Mucosa of stomach (tissue), 1 donor: ENCODE measurements at regions not wholly inside any gene's neighbourhood (a gene's known extent, or its start where the extent isn't known, plus 50 kb on each side); places are given as distances from the start of the nearest gene placed in this dataset.

ENCODE experiments used
- H3K27me3 ChIP-seq: one replicate; pipeline ENCODE4 v1.7.0; 2013; ENCODE audit warnings: mild to moderate bottlenecking, low read length; ENCODE audit not compliant: control insufficient read depth, insufficient read depth
- H3K36me3 ChIP-seq: one replicate; pipeline ENCODE4 v1.7.0; 2013; ENCODE audit warnings: low read length; ENCODE audit not compliant: control insufficient read depth, insufficient read depth
- H3K4me1 ChIP-seq: one replicate; pipeline ENCODE4 v1.7.0; 2013; ENCODE audit warnings: mild to moderate bottlenecking, low read length; ENCODE audit not compliant: control insufficient read depth, insufficient read depth
- H3K4me3 ChIP-seq: one replicate; pipeline ENCODE4 v1.7.0; 2013; ENCODE audit warnings: low read length
- H3K9ac ChIP-seq: one replicate; pipeline ENCODE4 v1.7.0; 2013; ENCODE audit warnings: mild to moderate bottlenecking, low read length, moderate library complexity
- H3K9me3 ChIP-seq: one replicate; pipeline ENCODE4 v1.7.0; 2013; ENCODE audit warnings: mild to moderate bottlenecking, low read length, moderate library complexity; ENCODE audit not compliant: control insufficient read depth
- donor health status: Pancreatic carcinoma.

DNA sequence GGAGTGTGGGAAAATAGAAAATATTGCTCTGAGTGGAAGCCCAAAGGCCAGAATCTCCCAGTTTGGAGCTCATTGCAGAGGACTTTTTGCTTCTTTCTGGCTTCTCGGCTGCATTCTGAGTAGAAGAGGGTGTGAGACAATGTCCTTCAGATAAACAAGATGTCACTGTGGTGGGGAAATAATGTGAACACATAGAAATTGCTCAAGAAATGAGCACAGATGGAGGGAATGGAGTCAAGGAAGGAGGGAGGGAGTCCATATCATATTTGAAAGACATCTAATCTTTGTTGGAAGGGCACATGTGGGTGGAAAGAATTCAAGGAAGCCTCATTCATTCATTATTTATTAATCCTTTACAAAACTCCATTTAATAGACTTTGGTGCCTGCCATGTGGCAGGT is 145.3 kb downstream of the FAM43A start:
- H3K27me3 ChIP-seq, result no peaks in the 10 kb centered on the region
- no peaks in the 10 kb centered on the region for H3K36me3 ChIP-seq
- no peaks in the 10 kb centered on the region for H3K9me3 ChIP-seq
- no peaks in the 10 kb centered on the region for H3K4me1 ChIP-seq
- H3K4me3 ChIP-seq, result no peak overlapping the region
- H3K9ac ChIP-seq, result no peak overlapping the region

DNA sequence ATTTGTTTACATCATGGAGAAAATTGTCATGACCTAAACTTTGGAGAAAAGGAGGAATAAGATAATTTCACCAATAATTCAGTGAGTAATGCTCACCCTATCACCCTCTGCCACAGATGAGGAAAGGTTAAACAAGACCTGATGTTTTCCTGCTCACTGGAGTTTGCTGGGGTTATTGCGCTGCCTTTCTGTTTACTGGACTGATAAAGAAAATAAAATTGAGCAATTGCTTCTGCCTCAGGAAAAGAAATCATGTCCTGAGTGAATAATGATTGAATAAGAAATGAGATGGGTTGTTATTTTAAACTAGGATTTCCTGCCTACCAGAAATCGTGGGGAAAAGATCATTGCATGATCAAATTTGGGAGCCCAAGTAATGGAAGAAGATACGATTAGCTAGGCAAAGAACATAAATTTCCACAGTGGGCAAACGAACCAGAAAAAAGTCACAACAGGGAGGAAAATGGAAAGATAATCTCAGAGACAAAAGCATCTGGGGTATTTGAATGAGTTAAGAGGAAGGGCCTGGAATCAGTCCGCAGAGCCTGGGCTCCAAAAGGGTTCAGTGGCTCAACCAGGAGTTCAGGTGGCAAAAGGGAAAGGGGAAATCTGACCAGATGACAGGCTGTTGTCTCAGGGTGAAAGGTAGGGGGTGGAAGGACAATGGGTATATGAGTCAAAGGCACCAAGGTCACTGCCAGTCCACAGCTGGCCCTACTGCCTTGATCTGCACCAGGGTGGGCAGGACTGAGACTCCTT is 146.8 kb downstream of the FAM43A start:
- Histone ChIP-seq H3K4me3 (no peak overlapping the region), H3K9ac (no peak overlapping the region), H3K27me3 (no peaks in the 10 kb centered on the region), H3K4me1 (no peaks in the 10 kb centered on the region), H3K36me3 (no peaks in the 10 kb centered on the region), H3K9me3 (no peaks in the 10 kb centered on the region)

DNA sequence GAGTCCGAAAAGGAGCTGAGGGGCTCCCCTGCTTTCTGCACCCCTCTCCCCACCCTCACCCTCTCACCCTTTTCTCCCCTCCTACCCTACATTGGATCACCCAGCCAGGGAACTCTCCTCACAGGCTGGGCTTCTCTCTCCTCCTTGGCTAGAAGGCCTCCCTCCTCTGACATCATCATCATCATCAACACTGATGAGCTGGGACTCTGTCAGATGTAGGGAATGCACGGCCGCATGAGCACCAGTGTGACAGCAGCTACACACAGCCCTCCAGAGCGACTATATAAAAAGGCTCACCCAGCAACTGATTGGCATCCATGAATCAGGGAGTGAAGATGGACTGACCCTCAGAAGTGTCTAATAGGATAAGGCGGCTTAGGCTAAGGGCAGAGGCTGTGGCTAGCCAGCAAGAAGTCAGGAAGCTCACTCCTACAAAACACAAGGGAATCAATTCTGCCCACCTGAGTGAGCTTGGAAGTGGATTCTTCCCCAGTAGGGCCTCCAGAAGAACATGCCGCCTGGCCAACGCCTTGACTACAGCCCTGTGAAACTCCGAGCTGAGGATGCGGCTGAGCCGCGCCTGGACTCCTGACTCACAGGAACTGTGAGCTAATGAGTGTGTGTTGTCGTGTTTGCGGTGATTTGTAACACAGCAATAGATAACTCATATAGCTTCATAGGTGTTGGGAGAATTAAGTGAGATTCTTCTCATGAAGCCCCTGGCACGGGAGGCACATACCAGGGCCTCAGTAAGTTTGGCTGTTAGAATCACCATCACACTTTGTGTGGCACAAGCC is 147.6 kb downstream of the FAM43A start:
- H3K36me3 ChIP-seq, result no peaks in the 10 kb centered on the region
- H3K27me3 ChIP-seq, result no peaks in the 10 kb centered on the region
- H3K4me1 ChIP-seq, result no peaks in the 10 kb centered on the region
- no peak overlapping the region for H3K4me3 ChIP-seq
- no peaks in the 10 kb centered on the region for H3K9me3 ChIP-seq
- no peak overlapping the region for H3K9ac ChIP-seq

DNA sequence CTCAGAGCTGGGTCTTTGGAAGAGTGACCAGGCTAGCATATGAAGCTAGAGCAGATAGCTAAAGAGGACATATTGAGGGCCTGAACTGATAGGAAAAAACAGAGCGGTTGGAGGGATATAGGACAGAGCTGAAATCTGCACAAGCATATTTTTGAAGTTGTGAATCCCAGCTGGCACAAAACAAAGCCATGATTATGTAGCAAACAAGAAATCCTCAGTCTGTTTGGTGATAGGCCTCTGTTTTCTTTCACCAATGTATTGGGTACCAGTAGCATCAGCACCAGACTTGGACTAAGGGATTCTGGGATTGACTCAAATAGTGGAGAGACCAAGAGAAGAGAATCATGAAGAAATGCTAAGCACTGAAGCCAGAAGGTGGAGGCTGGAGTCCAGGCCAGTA is 151.0 kb downstream of the FAM43A start:
- Histone ChIP-seq H3K36me3 (no peaks in the 10 kb centered on the region), H3K4me3 (no peak overlapping the region), H3K4me1 (peaks cover 6% of the 10 kb centered on the region), H3K9me3 (no peaks in the 10 kb centered on the region), H3K9ac (no peak overlapping the region), H3K27me3 (no peaks in the 10 kb centered on the region)

DNA sequence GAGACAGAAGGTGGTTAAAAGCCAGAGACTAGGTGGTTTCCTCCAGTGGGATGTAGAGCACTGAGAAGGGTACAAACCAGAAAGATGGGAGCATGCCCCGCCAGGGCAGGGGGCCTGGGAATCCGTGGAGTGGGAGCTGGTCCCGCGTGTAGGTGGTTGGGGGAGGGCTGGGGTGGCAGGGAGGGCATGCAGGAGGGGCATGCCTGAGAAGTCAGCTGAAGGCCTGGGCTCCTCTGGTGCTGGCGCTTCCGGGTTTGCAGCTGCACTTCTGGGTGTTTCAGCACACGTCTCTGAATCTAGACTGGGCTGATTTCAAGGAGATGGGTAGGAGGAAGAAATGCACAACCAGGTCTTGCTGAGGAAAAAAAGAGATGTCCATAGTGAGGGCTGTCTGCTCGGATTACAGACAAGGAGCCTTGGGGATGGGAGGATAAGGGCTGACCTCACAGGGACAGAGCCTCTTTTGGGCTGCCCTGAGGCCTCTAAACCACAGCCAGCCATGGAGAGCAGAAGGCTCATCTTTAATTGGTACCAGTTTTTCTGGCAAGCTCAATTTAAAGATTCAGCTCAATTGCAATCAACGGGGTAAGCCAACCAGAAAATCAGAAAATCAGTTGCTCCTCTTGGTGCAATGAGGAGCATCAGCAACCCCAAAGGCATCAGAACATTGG is 151.9 kb downstream of the FAM43A start:
- Histone ChIP-seq H3K9me3 (no peaks in the 10 kb centered on the region), H3K27me3 (no peaks in the 10 kb centered on the region), H3K4me1 (peaks cover 6% of the 10 kb centered on the region), H3K4me3 (no peak overlapping the region), H3K36me3 (no peaks in the 10 kb centered on the region), H3K9ac (no peak overlapping the region)

DNA sequence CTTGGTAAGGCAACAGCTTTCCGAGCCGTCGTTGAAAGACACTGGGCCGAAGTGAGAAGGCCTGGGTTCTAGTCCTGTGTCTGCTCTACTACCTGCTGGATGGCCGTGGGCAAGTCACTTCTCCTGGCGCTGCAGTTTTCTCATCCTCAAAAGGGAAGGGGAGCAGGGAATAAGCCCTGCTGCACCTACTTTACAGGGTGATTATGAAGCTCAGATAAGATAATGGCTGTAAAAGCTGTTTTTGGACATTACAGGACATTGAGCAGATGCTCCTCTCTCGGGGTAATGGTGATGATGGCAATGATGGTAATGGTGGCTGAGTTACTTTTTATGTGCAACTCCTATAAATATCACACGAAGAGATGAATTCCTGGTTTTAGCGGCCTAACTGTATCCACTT is 152.6 kb downstream of the FAM43A start:
- Histone ChIP-seq H3K9me3 (no peaks in the 10 kb centered on the region), H3K9ac (no peak overlapping the region), H3K36me3 (no peaks in the 10 kb centered on the region), H3K4me3 (no peak overlapping the region), H3K27me3 (no peaks in the 10 kb centered on the region), H3K4me1 (peaks cover 6% of the 10 kb centered on the region)

DNA sequence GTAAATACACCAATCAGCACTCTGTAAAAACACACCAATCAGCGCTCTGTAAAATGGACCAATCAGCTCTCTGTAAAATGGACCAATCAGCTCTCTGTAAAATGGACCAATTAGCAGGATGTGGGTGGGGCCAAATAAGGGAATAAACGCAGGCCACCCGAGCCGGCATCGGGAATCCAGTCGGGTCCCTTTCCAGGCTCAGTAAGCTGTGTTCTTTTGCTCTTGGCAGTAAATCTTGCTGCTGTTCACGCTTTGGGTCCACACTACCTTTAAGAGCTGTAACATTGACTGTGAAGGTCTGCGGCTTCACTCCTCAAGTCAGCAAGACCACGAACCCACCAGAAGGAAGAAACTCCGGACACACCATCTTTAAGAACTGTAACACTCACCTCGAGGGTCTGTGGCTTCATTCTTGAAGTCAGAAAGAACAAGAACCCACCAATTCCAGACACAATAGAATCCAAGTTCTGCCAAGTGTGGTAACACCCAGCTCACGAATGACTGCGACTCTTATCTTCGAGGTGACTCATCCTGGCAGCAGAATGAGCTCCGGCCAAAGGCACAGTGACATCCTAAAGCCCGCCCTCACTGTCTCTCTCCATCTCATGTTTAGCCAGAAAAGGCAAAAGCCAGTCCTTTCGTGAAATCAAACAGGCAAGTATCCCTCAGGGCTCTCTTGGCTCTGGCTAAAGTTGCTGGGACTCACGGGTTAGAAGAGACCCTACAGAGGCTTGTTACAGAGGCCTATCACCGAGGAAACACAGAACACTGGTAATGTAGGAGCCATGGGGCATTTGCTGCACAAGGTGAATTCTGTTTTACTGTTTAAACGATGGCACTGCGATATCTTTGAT is 155.2 kb downstream of the FAM43A start:
- H3K27me3 ChIP-seq, result no peaks in the 10 kb centered on the region
- H3K9ac ChIP-seq, result no peak overlapping the region
- peaks cover 6% of the 10 kb centered on the region for H3K4me1 ChIP-seq
- H3K9me3 ChIP-seq, result no peaks in the 10 kb centered on the region
- no peaks in the 10 kb centered on the region for H3K36me3 ChIP-seq
- H3K4me3 ChIP-seq, result no peak overlapping the region

DNA sequence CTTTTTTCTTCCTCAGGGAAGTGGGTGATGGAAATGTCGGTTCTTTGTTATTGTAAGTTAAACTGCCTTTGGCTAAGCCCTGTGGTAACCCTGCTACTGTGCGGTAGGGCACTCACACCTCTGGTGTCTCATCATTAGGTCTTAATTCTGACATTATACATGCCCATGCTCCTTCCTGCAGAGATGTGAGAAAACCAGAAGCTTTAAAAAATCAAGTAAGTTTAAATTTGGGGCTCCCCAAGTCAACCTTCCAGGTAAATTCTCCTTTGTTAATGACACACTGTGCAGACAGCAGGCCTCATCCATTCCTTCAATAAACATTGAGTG is 155.8 kb downstream of the FAM43A start:
- Histone ChIP-seq H3K4me1 (peaks cover 6% of the 10 kb centered on the region), H3K9me3 (no peaks in the 10 kb centered on the region), H3K27me3 (no peaks in the 10 kb centered on the region), H3K4me3 (no peak overlapping the region), H3K36me3 (no peaks in the 10 kb centered on the region), H3K9ac (no peak overlapping the region)

DNA sequence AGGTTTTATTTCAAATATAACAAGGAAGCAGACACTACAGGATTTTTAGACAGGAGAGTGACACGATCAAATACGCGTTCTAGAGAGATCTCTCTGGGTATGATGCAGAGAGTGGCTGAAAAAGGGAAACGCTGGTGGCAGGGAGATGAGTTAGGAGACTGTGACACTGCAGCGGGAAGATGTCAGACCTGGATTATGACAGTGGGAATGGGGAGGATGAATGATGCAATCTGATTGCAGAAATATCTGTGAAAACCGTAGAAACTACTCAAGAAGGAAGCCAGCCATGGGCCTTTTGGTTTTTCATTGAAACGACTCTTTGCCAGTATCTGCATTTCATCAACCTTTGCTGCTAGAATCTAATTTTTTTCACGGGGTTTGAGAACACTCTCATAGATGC is 157.9 kb downstream of the FAM43A start:
- H3K4me1 ChIP-seq, result peaks cover 6% of the 10 kb centered on the region
- H3K4me3 ChIP-seq, result no peak overlapping the region
- no peaks in the 10 kb centered on the region for H3K27me3 ChIP-seq
- no peak overlapping the region for H3K9ac ChIP-seq
- H3K36me3 ChIP-seq, result no peaks in the 10 kb centered on the region
- no peaks in the 10 kb centered on the region for H3K9me3 ChIP-seq

DNA sequence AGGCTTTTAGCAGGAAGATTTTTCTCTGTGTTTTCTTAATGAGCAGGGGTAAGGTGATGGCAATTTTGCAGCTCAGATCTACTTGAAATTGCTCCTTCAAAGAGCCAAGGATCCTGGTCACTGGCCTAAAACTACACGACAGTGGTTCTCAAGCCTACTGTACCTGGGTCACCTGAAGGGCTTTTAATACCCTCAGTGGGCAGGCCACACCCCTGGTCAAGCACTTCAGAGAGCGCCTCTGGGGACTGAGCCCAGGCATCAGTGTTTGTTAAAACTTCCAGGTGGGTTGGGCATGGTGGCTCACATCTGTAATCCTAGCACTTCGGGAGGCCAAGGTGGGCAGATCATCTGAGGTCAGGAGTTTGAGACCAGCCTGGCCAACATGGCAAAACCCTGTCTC is 158.4 kb downstream of the FAM43A start:
- Histone ChIP-seq H3K27me3 (no peaks in the 10 kb centered on the region), H3K36me3 (no peaks in the 10 kb centered on the region), H3K4me1 (peaks cover 6% of the 10 kb centered on the region), H3K4me3 (no peak overlapping the region), H3K9me3 (no peaks in the 10 kb centered on the region), H3K9ac (no peak overlapping the region)

DNA sequence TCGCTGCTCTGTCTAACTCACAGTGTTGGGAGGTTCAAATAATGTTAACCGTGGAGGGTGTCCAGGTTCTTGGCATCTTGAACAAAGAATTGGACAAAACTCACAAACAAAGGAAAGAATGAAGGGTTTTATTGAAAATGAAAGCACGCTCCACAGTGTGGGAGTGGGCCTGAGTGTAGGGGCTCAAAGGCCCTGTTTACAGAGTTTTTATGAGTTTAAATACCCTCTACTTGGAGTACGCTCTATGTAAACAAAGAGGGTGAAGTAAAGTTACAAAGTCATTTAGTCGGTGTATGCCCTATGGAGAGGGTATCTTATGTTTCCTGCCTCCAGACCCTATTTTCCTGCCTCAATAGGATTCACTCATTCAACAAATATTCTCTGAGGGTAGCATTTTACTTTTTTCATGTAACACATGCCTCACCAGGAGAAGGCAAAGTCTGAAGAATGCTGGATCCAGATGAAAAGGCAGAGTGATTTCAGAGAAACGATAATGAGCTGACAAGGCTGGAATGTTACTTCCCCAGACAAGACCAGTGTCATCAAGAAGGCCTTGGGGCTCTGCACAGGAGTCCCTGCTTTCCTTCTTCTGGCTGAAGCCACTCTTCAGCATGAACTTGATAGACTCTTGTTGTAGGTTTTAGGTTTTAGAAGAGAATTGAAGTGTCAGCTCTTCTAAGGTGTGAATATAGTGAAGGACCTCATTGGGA is 163.6 kb downstream of the FAM43A start:
- Histone ChIP-seq H3K9ac (no peak overlapping the region), H3K27me3 (no peaks in the 10 kb centered on the region), H3K4me1 (peaks cover under 1% of the 10 kb centered on the region), H3K9me3 (no peaks in the 10 kb centered on the region), H3K4me3 (no peak overlapping the region), H3K36me3 (no peaks in the 10 kb centered on the region)
